ENCODE measurements at regions not wholly inside any gene's neighbourhood (a gene's known extent, or its start where the extent isn't known, plus 50 kb on each side); places are given as distances from the start of the nearest gene placed in this dataset.
"Not testable (repeated sequence)": the region's sequence is repeated elsewhere in the genome, so short reads cannot be mapped to it uniquely, and the experiment has no call there.

- H3K4me1 ChIP-seq (ENCODE audit: low read length); H3K79me2 ChIP-seq (ENCODE audit: low read length); H3K9me2 ChIP-seq (replicated peaks; ENCODE audit: insufficient read depth, low read length); H4K20me1 ChIP-seq (ENCODE audit: insufficient read depth, low read depth, low read length); H3K27me3 ChIP-seq (ENCODE audit: low read length); H3K27ac ChIP-seq (ENCODE audit: low read length); H3K4me2 ChIP-seq (ENCODE audit: low read depth, low read length, poor library complexity, severe bottlenecking); H3K36me3 ChIP-seq (ENCODE audit: insufficient read depth, low read length); H3K9ac ChIP-seq (ENCODE audit: low read length); H3K9me3 ChIP-seq (ENCODE audit: low read length); H3K4me3 ChIP-seq (ENCODE audit: low read length); H2AFZ ChIP-seq (ENCODE audit: low read length); DNase-seq: not testable (repeated sequence)
These were observed 771.8 kb upstream of the ALG10B start for GRCh38 chr12:37544669-37545330.

DNA sequence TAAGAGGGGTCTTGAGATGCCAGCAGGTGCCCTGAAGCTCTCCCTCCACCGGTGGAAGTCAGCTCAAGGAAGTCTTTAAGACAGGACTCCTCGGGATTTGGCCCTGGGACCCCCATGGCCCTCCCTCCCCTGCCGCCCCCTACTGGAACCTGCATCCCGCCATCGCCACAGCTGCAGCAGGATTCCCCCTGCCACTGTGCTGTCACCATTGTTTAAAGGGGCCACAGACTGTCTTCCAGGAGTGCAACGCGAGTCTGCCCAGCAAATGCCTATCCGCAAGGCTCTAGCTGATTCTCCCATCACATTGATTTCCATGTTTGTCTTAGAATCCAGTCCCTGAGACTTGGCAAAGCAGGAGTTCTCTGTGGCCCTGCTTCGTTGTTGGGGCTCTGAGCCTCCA, 770.8 kb upstream of the ALG10B start:
- no peaks in the 10 kb centered on the region for H3K36me3 ChIP-seq (ENCODE audit: insufficient read depth, low read length)
- no peaks in the 10 kb centered on the region for H3K27me3 ChIP-seq (ENCODE audit: low read length)
- no peaks in the 10 kb centered on the region; the same call in 1 of the 2 replicates for H3K9me3 ChIP-seq (ENCODE audit: low read length)
- no peak overlapping the region for H2AFZ ChIP-seq (ENCODE audit: low read length)
- no peak overlapping the region for H3K9ac ChIP-seq (ENCODE audit: low read length)
- H3K27ac ChIP-seq (ENCODE audit: low read length): no peak overlapping the region
- H3K4me2 ChIP-seq (ENCODE audit: low read depth, low read length, poor library complexity, severe bottlenecking): no peak overlapping the region
- H3K4me1 ChIP-seq (ENCODE audit: low read length): no peaks in the 10 kb centered on the region
- no peaks in the 10 kb centered on the region for H3K79me2 ChIP-seq (ENCODE audit: low read length)
- H4K20me1 ChIP-seq (ENCODE audit: insufficient read depth, low read depth, low read length): no peaks in the 10 kb centered on the region
- H3K9me2 ChIP-seq (replicated peaks; ENCODE audit: insufficient read depth, low read length): no peaks in the 10 kb centered on the region
- DNase-seq: no peak
- H3K4me3 ChIP-seq (ENCODE audit: low read length): no peak overlapping the region

GRCh38 chr12:37546206-37546605, 770.4 kb upstream of the ALG10B start:
- Histone ChIP-seq H3K36me3 (ENCODE audit: insufficient read depth, low read length) (no peaks in the 10 kb centered on the region), H3K27ac (ENCODE audit: low read length) (no peak overlapping the region), H3K4me1 (ENCODE audit: low read length) (no peaks in the 10 kb centered on the region), H3K9me3 (ENCODE audit: low read length) (no peaks in the 10 kb centered on the region; the same call in 1 of the 2 replicates), H4K20me1 (ENCODE audit: insufficient read depth, low read depth, low read length) (no peaks in the 10 kb centered on the region), H3K79me2 (ENCODE audit: low read length) (no peaks in the 10 kb centered on the region), H3K27me3 (ENCODE audit: low read length) (no peaks in the 10 kb centered on the region), H3K4me2 (ENCODE audit: low read depth, low read length, poor library complexity, severe bottlenecking) (no peak overlapping the region), H3K9ac (ENCODE audit: low read length) (no peak overlapping the region), H2AFZ (ENCODE audit: low read length) (no peak overlapping the region), H3K4me3 (ENCODE audit: low read length) (no peak overlapping the region), H3K9me2 (replicated peaks; ENCODE audit: insufficient read depth, low read length) (no peaks in the 10 kb centered on the region)
- DNase-seq: no peak

- H3K27me3 ChIP-seq (ENCODE audit: low read length): no peaks in the 10 kb centered on the region
- no peaks in the 10 kb centered on the region for H4K20me1 ChIP-seq (ENCODE audit: insufficient read depth, low read depth, low read length)
- H3K9me3 ChIP-seq (ENCODE audit: low read length): no peaks in the 10 kb centered on the region; the same call in 1 of the 2 replicates
- no peaks in the 10 kb centered on the region for H3K79me2 ChIP-seq (ENCODE audit: low read length)
- no peak overlapping the region for H3K4me3 ChIP-seq (ENCODE audit: low read length)
- no peak overlapping the region for H2AFZ ChIP-seq (ENCODE audit: low read length)
- no peaks in the 10 kb centered on the region for H3K4me1 ChIP-seq (ENCODE audit: low read length)
- H3K9ac ChIP-seq (ENCODE audit: low read length): no peak overlapping the region
- DNase-seq: no peak
- H3K9me2 ChIP-seq (replicated peaks; ENCODE audit: insufficient read depth, low read length): no peaks in the 10 kb centered on the region
- no peak overlapping the region for H3K4me2 ChIP-seq (ENCODE audit: low read depth, low read length, poor library complexity, severe bottlenecking)
- no peaks in the 10 kb centered on the region for H3K36me3 ChIP-seq (ENCODE audit: insufficient read depth, low read length)
- no peak overlapping the region for H3K27ac ChIP-seq (ENCODE audit: low read length)
These were observed 769.6 kb upstream of the ALG10B start for GRCh38 chr12:37546901-37547475.

DNA sequence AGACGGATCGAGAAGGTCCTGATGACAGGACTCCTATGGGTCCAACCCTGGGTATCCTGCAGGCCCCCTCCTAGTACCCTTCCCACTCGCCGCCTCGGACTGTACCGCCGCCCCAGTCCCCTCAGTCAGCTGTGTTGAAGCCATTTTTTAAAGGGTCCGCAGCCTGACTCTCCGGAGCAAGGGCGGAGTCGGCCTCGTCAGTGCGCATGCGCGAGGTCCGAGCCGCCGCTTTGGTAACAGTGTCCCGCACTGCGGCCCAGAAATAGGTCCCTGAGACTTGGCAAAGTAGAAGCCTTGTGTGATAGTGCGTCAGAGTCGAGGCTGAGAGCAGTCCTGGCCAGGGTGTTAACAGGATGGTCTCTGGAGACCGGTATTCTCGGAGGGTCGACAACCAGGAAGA, 769.0 kb upstream of the ALG10B start:
- Histone ChIP-seq H3K27ac (ENCODE audit: low read length) (no peak overlapping the region), H4K20me1 (ENCODE audit: insufficient read depth, low read depth, low read length) (no peaks in the 10 kb centered on the region), H3K4me1 (ENCODE audit: low read length) (no peaks in the 10 kb centered on the region), H3K27me3 (ENCODE audit: low read length) (no peaks in the 10 kb centered on the region), H3K4me2 (ENCODE audit: low read depth, low read length, poor library complexity, severe bottlenecking) (no peak overlapping the region), H3K79me2 (ENCODE audit: low read length) (no peaks in the 10 kb centered on the region), H2AFZ (ENCODE audit: low read length) (no peak overlapping the region), H3K9me3 (ENCODE audit: low read length) (no peaks in the 10 kb centered on the region; the same call in 1 of the 2 replicates), H3K9me2 (replicated peaks; ENCODE audit: insufficient read depth, low read length) (no peaks in the 10 kb centered on the region), H3K4me3 (ENCODE audit: low read length) (no peak overlapping the region), H3K9ac (ENCODE audit: low read length) (no peak overlapping the region), H3K36me3 (ENCODE audit: insufficient read depth, low read length) (no peaks in the 10 kb centered on the region)
- DNase-seq: no peak

- H2AFZ ChIP-seq (ENCODE audit: low read length): no peak overlapping the region
- no peaks in the 10 kb centered on the region for H4K20me1 ChIP-seq (ENCODE audit: insufficient read depth, low read depth, low read length)
- no peaks in the 10 kb centered on the region for H3K9me3 ChIP-seq (ENCODE audit: low read length)
- H3K79me2 ChIP-seq (ENCODE audit: low read length): no peaks in the 10 kb centered on the region
- no peak overlapping the region for H3K4me3 ChIP-seq (ENCODE audit: low read length)
- no peak overlapping the region for H3K9ac ChIP-seq (ENCODE audit: low read length)
- H3K36me3 ChIP-seq (ENCODE audit: insufficient read depth, low read length): no peaks in the 10 kb centered on the region
- H3K4me2 ChIP-seq (ENCODE audit: low read depth, low read length, poor library complexity, severe bottlenecking): no peak overlapping the region
- H3K27ac ChIP-seq (ENCODE audit: low read length): no peak overlapping the region
- H3K27me3 ChIP-seq (ENCODE audit: low read length): no peaks in the 10 kb centered on the region
- H3K9me2 ChIP-seq (replicated peaks; ENCODE audit: insufficient read depth, low read length): no peaks in the 10 kb centered on the region
- DNase-seq: no peak
- H3K4me1 ChIP-seq (ENCODE audit: low read length): no peaks in the 10 kb centered on the region
These were observed 768.2 kb upstream of the ALG10B start for GRCh38 chr12:37548266-37548805.

- not testable (repeated sequence) for H3K36me3 ChIP-seq (ENCODE audit: insufficient read depth, low read length); H3K4me3 ChIP-seq (ENCODE audit: low read length)
These were observed 759.6 kb upstream of the ALG10B start for GRCh38 chr12:37556957-37557356.

DNA sequence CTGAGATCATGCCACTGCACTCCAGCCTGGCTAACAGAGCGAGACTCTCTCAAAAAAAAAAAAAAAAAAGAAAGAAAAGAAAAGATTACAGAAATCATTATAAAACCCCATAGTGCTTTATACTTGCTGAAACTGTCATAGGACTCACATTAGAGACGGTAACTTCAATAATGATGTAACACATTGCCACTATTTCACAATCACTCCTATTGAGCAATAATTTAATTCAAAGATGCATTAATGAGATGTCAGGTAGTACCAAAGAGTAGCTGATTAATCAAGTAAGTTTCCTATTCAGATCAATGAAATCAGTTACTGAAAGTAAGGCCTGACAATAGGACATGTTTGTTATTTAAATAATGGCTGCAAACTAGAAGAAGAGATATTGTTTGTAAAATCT, 751.5 kb upstream of the ALG10B start:
- Histone ChIP-seq H3K9ac (ENCODE audit: low read length) (no peak overlapping the region), H3K4me3 (ENCODE audit: low read length) (no peak overlapping the region), H3K79me2 (ENCODE audit: low read length) (no peaks in the 10 kb centered on the region), H3K27me3 (ENCODE audit: low read length) (no peaks in the 10 kb centered on the region), H3K36me3 (ENCODE audit: insufficient read depth, low read length) (no peaks in the 10 kb centered on the region), H3K4me1 (ENCODE audit: low read length) (no peaks in the 10 kb centered on the region), H4K20me1 (ENCODE audit: insufficient read depth, low read depth, low read length) (no peaks in the 10 kb centered on the region), H3K27ac (ENCODE audit: low read length) (no peak overlapping the region), H3K4me2 (ENCODE audit: low read depth, low read length, poor library complexity, severe bottlenecking) (no peak overlapping the region), H3K9me3 (ENCODE audit: low read length) (no peaks in the 10 kb centered on the region), H3K9me2 (replicated peaks; ENCODE audit: insufficient read depth, low read length) (no peaks in the 10 kb centered on the region), H2AFZ (ENCODE audit: low read length) (no peak overlapping the region)
- DNase-seq: no peak

More at GRCh38 chr12:37556957-37557356, 759.6 kb upstream of the ALG10B start:
- DNase-seq; H3K9me2 ChIP-seq (replicated peaks; ENCODE audit: insufficient read depth, low read length); H3K4me2 ChIP-seq (ENCODE audit: low read depth, low read length, poor library complexity, severe bottlenecking); H3K27me3 ChIP-seq (ENCODE audit: low read length); H4K20me1 ChIP-seq (ENCODE audit: insufficient read depth, low read depth, low read length); H3K9me3 ChIP-seq (ENCODE audit: low read length); H3K4me1 ChIP-seq (ENCODE audit: low read length); H2AFZ ChIP-seq (ENCODE audit: low read length); H3K79me2 ChIP-seq (ENCODE audit: low read length); H3K9ac ChIP-seq (ENCODE audit: low read length); H3K27ac ChIP-seq (ENCODE audit: low read length): not testable (repeated sequence)

Measured in Karpas-422 (cell line).